Epidermal melanocyte (primary cell): ENCODE measurements at regions not wholly inside any gene's neighbourhood (a gene's known extent, or its start where the extent isn't known, plus 50 kb on each side); places are given as distances from the start of the nearest gene placed in this dataset.
"Not testable (repeated sequence)": the region's sequence is repeated elsewhere in the genome, so short reads cannot be mapped to it uniquely, and the experiment has no call there.

Experiments
- DNase-seq: peaks from one replicate; pipeline ENCODE4 v3.0.0; 2011; ENCODE audit warnings: low spot score; ENCODE audit not compliant: insufficient read length

GRCh38 chr11:41519696-41520095, 60.2 kb upstream of the LRRC4C start:
- DNase-seq, result no peak

DNA sequence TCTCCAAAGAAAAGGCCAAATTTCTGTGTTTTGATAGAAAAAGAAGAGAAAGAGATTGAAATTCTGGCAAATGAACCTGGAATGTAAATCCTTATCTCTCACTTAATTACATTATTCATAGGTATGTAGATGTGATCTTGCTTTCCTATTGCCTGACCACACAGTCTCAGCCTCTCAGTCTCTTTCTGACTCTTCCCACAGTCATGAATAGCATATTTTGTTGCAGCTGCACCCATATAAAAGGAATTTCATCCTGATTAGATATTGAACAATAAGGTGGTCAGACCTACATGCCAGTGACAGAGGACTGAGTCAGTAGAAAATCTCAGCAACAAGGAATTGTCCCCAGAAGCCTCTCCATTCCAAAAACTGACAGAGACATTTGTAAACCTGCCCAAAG, 62.9 kb upstream of the LRRC4C start:
- DNase-seq, result no peak

GRCh38 chr11:41522899-41523672, 63.6 kb upstream of the LRRC4C start:
- DNase-seq, result no peak

DNA sequence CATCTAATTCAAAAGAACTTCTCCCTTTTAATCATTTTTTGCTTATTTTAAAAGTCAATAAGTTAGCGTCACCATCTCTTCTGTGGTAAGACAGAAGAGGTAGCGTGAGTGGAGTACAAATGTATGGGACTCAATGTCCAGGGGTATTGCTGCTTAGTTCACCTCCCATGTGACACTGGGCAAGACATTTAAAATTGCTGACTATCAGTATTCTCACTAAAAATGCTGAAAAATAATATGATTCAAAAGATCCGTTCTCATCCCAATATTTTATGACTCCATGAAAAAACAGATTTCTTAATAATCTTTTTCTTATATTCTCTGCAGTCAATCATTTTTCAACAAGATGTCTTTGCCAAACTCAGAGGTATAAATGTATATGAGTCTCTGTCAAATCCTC, 68.1 kb upstream of the LRRC4C start:
- no peak for DNase-seq

DNA sequence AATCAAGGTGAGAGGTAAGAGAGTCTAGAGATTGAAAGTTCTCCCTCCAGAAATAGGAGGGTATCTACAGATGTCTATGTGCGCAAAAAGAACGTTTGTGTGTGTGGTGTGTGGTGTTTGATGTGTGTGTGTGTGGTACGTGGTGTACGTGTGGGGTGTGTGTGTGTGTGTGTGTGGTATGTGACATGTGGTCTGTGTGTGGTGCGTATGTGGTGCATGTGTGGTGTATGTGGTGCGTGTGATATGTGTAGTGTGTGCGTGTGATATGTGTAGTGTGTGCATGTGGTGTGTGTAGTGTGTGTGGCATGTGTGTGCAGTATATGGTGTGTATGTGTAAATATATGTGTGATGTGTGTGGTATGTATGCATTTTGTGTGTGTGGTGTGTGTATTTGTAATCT, 73.0 kb upstream of the LRRC4C start:
- DNase-seq, result no peak

GRCh38 chr11:41533761-41534160, 74.3 kb upstream of the LRRC4C start:
- DNase-seq, result no peak

DNA sequence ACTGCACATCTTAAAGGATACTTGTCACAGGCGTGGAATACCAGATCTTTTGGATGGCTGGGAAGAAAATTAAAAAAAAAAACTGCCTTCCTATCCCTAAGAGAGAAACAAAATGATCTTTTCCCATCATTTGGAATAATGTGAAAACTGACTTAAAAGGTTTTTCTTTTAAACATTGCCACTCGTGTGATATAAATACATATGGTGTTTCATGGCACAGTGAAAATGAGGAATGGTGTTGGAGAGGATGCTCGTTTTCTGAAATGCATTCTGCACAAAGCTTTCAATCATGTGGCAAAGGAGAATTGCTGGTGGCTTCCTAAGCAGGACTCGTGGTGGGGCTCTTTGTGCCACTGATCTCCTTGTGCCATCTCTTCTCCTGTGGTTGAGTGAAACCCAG, 74.9 kb upstream of the LRRC4C start:
- no peak for DNase-seq

DNA sequence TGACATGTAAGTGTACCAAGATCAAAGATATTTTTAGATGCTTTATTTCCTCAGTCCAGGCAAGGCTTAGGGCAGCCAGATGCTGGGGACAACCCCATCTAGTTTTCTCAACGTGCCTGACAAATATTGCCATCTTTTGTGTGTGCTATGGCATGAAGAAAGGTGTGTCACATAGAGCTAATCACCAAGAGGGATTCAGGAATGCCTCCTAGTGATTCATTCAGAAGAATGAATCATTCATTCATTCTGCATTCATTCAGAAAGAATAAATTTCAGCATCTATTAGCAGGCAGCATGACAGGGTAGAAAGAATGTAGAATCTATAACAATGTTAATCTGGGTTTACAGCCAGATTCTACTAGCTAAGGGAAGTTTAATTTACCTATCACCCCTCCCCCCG, 75.4 kb upstream of the LRRC4C start:
- DNase-seq, result no peak

- DNase-seq, result no peak
Observed at GRCh38 chr11:41536021-41536568, 76.6 kb upstream of the LRRC4C start.

DNA sequence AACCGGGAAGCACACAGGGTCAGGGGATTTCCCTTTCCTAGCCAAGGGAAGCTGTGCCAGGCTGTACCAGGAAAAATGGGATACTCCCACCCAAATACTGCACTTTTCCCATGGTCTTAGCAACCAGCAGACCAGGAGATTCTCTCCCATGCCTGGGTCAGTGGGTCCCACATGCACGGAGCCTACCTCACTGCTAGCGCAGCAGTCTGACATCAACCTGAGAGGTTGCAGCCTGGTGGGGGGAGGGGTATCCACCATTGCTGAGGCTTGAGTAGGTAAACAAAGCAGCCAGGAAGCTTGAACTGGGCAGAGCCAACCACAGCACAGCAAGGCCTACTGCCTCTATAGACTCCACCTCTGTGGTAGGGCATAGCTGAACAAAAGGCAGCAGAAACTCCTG, 85.5 kb upstream of the LRRC4C start:
- DNase-seq, result not testable (repeated sequence)

- no peak for DNase-seq
Observed at GRCh38 chr11:41578421-41579051, 119.1 kb upstream of the LRRC4C start.

DNA sequence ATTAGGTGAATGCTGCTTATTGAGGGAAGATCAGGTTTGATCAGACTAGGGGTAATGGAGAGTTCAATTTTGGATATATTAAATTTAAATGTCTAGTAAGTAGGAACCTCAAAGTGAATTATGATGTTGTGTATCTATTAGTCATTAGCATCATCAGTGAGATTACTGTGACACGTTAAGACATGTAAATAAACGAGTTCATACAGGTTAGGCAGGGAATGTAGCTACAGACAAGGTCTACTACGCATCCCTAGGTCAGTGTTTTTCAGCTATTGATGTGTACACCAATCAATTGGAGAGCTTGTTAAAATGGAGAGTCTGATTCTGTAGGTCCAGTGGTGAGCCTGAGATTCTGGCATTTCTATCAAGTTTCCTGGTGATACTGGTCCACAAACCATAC, 120.1 kb upstream of the LRRC4C start:
- DNase-seq, result no peak

DNA sequence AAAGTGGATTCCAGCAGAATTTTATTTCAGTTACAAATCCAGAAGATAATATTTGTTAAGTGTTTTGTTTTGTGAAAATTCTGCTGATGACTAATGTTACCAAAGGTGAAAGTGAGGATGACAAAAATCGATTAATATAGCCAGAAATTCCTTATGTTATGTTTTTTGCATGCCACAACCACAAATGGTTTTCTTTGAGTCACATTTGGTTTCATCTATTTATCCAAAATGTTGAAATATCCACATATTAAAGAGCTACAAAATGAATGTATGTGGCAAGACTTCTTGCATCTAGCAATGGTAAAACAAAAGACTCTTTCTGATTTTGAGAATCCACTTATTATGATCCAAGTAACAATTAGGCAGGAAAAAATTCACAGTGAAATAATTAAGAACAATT, 150.1 kb upstream of the LRRC4C start:
- DNase-seq, result no peak

- no peak for DNase-seq
Observed at GRCh38 chr11:41612415-41612814, 153.0 kb upstream of the LRRC4C start.

DNA sequence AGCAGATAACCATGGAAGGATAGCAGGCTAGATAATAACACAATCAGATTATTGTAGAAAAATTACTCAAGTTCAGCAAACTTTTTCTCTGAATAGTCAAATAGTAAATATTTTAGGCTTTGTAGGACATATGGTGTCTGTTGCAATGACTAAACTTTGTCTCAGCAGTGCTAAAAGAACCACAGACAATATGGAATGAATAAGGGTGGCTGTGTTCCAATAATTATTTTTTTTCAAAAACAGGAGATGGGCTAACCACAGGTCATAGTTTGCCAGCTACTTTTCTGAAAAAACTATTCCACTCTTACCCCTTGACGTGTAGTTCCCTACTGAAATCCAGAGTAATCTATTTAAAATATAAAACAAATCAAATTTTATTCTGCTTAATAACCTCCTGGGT, 153.9 kb upstream of the LRRC4C start:
- DNase-seq, result no peak

DNA sequence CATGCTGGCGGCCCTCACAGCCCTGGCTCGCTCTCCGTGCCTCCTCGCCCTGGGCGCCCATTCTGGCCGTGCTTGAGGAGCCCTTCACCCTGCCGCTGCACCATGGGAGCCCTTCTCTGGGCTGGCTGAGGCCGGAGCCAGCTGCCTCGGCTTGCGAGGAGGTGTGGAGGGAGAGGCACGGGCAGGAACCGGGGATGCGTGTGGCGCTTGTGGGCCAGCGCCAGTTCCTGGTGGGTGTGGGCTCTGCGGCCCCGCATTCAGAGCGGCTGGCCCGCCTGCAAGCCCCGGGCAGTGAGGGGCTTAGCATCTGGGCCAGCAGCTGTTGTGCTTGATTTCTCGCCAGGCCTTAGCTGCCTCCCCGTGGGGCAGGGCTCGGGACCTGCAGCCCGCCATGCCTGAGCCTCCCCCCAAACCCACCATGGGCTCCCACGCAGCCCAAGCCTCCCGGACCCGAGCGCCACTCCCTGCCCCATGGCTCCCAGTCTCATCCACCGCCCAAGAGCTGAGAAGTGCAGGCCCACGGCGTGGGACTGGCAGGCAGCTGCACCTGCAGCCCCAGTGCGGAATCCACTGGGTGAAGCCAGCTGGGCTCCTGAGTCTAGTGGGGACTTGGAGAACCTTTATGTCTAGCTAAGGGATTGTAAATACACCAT, 163.4 kb upstream of the LRRC4C start:
- DNase-seq, result no peak

- no peak for DNase-seq
Observed at GRCh38 chr11:41659985-41660384, 200.5 kb upstream of the LRRC4C start.

- no peak for DNase-seq
Observed at GRCh38 chr11:41660585-41660984, 201.1 kb upstream of the LRRC4C start.

DNA sequence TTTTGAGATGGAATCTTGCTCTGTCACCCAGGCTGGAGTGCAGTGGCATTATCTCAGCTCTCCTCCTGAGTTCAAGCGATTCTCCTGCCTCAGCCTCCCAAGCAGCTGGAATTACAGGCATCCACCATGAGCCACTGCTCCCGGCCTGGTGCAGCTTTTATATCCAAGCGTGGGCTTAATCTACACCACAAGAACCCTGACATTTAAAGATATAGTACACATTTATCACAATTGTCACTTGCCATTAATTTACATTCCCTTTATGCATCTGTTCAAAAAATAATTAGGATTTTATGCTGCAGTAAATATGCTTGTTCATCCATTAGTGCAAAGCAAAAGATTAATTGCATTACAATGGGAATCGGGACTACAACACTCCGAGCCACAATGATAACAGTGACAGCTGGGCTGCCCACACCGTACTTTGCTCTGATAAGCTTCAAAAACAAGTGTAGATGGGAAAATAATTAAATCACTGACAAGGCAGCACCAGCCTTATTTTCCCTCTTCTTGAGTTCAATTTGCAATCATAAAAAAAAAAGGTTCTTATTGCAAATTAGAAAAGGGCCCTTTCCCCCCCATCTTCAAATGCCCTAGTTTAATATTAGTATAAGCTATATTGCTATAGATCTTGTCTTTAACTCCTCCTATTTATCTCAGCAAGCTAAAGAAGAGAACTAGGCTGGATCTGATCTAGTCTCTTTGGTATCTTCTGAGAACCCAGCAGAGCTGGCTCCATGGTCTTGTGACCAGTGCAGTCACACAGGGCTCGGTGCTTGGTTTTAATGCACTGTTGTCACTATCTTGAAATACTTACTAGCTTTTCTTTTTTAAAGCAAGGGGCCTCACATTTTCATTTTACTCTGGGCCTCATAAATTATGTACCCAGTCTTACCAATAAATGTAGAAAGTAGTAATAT, 206.2 kb upstream of the LRRC4C start:
- no peak for DNase-seq

- DNase-seq, result no peak
Observed at GRCh38 chr11:41666951-41667653, 207.7 kb upstream of the LRRC4C start.

DNA sequence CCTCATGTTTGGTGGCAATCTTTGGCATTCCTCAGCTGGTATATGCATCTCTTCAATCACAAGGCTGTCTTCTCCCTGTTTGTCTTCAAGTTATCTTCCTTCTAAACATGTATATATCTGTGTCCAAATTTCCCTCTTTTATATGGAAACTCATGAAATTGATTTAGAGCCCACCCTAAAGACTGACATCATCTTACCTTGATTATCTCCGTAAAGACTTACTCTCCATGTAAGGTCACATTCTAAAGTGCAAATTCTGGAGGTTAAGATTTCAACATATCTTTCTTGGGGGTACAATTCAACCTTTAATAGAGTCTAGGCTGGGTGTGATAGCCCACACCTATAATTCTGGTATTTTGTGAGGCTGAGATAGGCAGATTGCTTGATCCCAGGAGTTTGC, 215.8 kb upstream of the LRRC4C start:
- DNase-seq, result no peak
